GM10248 (cell line): ENCODE measurements at regions not wholly inside any gene's neighbourhood (a gene's known extent, or its start where the extent isn't known, plus 50 kb on each side); places are given as distances from the start of the nearest gene placed in this dataset.

Experiments used
- CTCF ChIA-PET: fragments of 300-600 bp; sonication (Branson Sonifier 250); formaldehyde crosslinking; extraction: SDS; loops from one replicate; lab custom pipeline; 2021; ENCODE audit warnings: antibody characterized with exemption; lab: Yijun Ruan, JAX
- POLR2A ChIA-PET: fragments of 350-650 bp; sonication (Branson Sonifier 250); formaldehyde crosslinking; extraction: SDS; loops from one replicate; lab custom pipeline; 2020; ENCODE audit warnings: antibody characterized with exemption; lab: Yijun Ruan, JAX
- DNase-seq: peaks from one replicate; pipeline ENCODE4 v3.0.0; 2012; ENCODE audit errors: extremely low spot score
- TF ChIP-seq, protein P1 (sequence below): IDR thresholded peaks from 2 replicates; pipeline ENCODE4 v1.5.1; 2012; ENCODE audit warnings: mild to moderate bottlenecking, low read depth; ENCODE audit errors: extremely low read depth, missing control alignments, control extremely low read depth

GRCh38 chr2:47636176-47636575 lies 65.4 kb upstream of the KCNK12 start:
- TF ChIP-seq, protein P1, sequence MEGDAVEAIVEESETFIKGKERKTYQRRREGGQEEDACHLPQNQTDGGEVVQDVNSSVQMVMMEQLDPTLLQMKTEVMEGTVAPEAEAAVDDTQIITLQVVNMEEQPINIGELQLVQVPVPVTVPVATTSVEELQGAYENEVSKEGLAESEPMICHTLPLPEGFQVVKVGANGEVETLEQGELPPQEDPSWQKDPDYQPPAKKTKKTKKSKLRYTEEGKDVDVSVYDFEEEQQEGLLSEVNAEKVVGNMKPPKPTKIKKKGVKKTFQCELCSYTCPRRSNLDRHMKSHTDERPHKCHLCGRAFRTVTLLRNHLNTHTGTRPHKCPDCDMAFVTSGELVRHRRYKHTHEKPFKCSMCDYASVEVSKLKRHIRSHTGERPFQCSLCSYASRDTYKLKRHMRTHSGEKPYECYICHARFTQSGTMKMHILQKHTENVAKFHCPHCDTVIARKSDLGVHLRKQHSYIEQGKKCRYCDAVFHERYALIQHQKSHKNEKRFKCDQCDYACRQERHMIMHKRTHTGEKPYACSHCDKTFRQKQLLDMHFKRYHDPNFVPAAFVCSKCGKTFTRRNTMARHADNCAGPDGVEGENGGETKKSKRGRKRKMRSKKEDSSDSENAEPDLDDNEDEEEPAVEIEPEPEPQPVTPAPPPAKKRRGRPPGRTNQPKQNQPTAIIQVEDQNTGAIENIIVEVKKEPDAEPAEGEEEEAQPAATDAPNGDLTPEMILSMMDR: no peak
- no peak for DNase-seq
- ChIA-PET CTCF (no interaction called here), POLR2A (no interaction called here)

DNA sequence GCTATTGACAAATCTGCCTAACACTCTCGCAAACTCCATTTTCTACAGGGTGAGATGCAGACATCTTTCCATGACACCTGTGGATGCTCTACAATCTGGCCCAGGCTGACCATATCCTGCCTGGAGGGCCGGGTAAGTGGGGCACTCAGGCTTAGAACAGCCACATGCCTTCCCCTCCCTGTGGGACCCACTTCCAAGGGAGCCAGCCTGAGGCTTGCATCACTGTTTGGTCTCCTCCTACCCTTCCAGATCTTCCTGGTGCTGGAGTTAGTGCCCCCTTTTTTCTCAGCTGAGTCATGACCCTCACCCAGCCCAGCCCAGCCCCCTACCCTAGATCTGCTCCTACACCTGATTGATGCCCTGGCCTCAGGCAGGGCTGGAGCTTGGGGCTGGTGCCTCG lies 62.0 kb upstream of the KCNK12 start:
- POLR2A ChIA-PET: no interaction called here
- TF ChIP-seq, protein P1: no peak
- CTCF ChIA-PET: interaction anchor here (1.7 to 2.8 kb wide), 2 partner anchors 10 to 22 kb away, joined by 6 to 20 read pairs; no protein-coding TSS in a partner anchor
- DNase-seq: no peak

DNA sequence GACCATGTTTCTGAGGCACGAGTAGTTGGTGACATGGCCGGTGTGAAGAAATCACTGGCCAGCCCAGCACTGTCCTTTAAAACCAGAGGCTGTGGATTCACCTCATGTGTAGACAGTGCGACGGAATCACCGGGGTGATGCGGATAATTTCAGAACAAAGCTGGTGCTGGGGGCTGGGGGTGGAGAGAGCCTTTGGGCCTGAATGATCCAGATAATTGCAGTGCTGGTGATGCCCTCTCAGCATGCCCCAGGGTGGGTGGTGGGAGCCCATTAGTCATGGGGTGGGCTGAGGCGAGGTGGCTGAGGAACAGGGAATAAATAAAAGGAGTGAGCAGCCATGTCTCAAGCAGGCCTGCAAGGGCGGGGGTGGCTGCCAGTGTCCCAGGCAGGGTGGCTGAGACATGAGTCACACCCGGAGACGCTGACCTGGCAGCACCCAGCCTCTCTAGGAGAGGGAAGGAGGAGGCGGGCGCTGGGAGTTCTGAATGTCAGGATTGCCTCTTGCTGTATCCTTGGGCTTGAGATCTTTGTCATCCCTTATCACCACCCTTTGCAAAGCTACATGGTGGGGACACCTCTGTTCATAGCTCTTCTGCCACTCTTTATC lies 61.1 kb upstream of the KCNK12 start:
- no peak for DNase-seq
- CTCF ChIA-PET: interaction anchor here (1.7 to 2.8 kb wide), 2 partner anchors 11 to 23 kb away, joined by 6 to 20 read pairs; no protein-coding TSS in a partner anchor
- POLR2A ChIA-PET: no interaction called here

DNA sequence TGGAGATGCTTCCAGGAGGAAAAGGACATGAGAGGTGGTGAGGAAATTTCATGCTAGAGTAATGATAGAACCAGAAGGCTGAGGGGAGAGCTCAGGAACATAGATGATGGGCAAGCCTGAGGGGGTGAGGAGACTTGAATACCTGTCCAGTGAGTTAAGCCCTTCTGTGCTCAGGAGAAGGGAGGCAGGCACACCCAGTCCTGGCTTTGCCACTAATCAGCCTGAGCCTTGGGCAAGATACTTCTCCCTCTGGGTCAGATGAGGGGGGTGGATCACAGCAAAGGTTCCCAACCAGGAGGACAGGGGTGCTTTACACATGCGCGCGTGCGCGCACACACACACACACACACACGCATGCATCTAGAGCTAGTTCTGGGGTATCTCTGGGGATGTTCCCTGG lies 60.5 kb upstream of the KCNK12 start:
- CTCF ChIA-PET: no interaction called here
- no peak for DNase-seq
- POLR2A ChIA-PET: no interaction called here
- TF ChIP-seq, protein P1: no peak

More for the DNA sequence above, 61.1 kb upstream of the KCNK12 start:
- TF ChIP-seq, protein P1: no peak

GRCh38 chr2:47629501-47630460 lies 59.0 kb upstream of the KCNK12 start:
- TF ChIP-seq, protein P1: no peak
- ChIA-PET POLR2A (no interaction called here), CTCF (interaction anchor here (0.8 to 1.4 kb wide), 3 partner anchors 11 to 58 kb away, joined by 3 read pairs; no protein-coding TSS in a partner anchor)
- no peak for DNase-seq

- ChIA-PET CTCF (no interaction called here), POLR2A (no interaction called here)
- TF ChIP-seq, protein P1: no peak
- no peak for DNase-seq
Observed at GRCh38 chr2:47628904-47629303, 58.1 kb upstream of the KCNK12 start.
